Thoracic aorta (tissue), 2 donors: ENCODE measurements at regions not wholly inside any gene's neighbourhood (a gene's known extent, or its start where the extent isn't known, plus 50 kb on each side); places are given as distances from the start of the nearest gene placed in this dataset.

Experiments
- ATAC-seq: fragments of 150-250 bp; one replicate; pipeline ENCODE4 v1.8.0; 2017; ENCODE audit warnings: low read depth; ENCODE audit not compliant: insufficient number of reproducible peaks, low FRiP score
- DNase-seq: peaks from one replicate; pipeline ENCODE4 v3.0.0-alpha.2; 2020; ENCODE audit warnings: low spot score
- H3K27ac ChIP-seq, 2 donors: fragments of 200-600 bp; sonication (generic); 1 replicate in 1 of 2; 2 replicates in 1 of 2; pipeline ENCODE4 v1.5.1; 2016; ENCODE audit warnings: mild to moderate bottlenecking in 2 of 2, moderate library complexity in 2 of 2
- H3K27me3 ChIP-seq: fragments of 200-600 bp; sonication (generic); replicated peaks from 2 replicates; pipeline ENCODE4 v1.6.0; 2016; ENCODE audit warnings: mild to moderate bottlenecking; ENCODE audit not compliant: insufficient read depth
- H3K36me3 ChIP-seq: fragments of 200-600 bp; sonication (generic); one replicate; pipeline ENCODE4 v1.5.1; 2016
- H3K4me1 ChIP-seq, 2 donors: fragments of 200-600 bp; sonication (generic); 1 replicate in 1 of 2; 2 replicates in 1 of 2; pipeline versions ENCODE4 v1.5.1 to v1.6.0; 2016; ENCODE audit warnings: low read depth in 2 of 2, mild to moderate bottlenecking in 1 of 2; ENCODE audit not compliant: control insufficient read depth in 1 of 2
- H3K4me3 ChIP-seq: fragments of 200-600 bp; sonication (generic); 2 replicates; pipeline ENCODE4 v1.5.1; 2016; ENCODE audit warnings: mild to moderate bottlenecking
- H3K9me3 ChIP-seq: fragments of 200-600 bp; sonication (generic); 2 replicates; pipeline ENCODE4 v1.5.1; 2016
- TF ChIP-seq, protein P1 (sequence below): fragments of 200-600 bp; sonication (generic); IDR thresholded peaks from one replicate; pipeline ENCODE4 v1.5.1; 2019; ENCODE audit warnings: antibody characterized with exemption

DNA sequence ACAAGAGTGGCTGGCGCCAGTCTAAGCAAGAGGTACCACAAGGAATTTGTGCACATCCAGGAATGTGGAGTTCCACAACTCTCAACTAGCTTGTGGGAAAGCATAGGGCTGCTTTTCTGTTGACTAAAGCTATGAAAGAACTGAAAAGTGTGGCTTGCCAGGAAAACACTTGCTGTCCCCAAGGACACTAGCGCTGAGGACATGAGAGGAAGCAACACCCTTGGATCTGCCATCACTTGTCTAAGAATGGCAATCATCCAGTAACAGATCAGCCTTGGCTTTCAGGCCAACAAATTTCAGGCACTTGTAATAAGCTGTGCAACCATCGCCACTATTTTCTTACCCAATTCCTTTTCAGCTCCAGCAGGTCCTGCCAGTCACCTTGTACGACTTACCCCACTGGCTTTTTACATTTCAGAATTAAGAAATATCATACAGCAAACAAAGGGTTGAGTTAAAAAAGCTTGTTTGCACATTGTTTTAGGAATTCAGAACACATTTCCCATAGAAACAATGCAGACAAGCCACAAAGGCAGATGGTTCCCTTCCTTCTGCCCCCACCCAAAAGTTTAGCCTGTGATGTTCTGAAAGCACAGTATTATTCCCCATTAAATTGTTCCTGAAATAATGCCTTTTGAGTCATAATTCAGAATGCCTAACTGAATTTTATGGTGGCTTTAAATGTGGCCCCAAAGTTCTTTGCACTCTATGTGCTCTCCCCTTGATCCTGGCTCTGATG lies 57.9 kb upstream of the SSTR4 start:
- Histone ChIP-seq H3K9me3 (no peaks in the 10 kb centered on the region), H3K27ac (no peak overlapping the region), H3K27me3 (no peaks in the 10 kb centered on the region), H3K4me1 (no peaks in the 10 kb centered on the region), H3K36me3 (no peaks in the 10 kb centered on the region), H3K4me3 (no peak overlapping the region)
- no peak for DNase-seq
- TF ChIP-seq, protein P1, sequence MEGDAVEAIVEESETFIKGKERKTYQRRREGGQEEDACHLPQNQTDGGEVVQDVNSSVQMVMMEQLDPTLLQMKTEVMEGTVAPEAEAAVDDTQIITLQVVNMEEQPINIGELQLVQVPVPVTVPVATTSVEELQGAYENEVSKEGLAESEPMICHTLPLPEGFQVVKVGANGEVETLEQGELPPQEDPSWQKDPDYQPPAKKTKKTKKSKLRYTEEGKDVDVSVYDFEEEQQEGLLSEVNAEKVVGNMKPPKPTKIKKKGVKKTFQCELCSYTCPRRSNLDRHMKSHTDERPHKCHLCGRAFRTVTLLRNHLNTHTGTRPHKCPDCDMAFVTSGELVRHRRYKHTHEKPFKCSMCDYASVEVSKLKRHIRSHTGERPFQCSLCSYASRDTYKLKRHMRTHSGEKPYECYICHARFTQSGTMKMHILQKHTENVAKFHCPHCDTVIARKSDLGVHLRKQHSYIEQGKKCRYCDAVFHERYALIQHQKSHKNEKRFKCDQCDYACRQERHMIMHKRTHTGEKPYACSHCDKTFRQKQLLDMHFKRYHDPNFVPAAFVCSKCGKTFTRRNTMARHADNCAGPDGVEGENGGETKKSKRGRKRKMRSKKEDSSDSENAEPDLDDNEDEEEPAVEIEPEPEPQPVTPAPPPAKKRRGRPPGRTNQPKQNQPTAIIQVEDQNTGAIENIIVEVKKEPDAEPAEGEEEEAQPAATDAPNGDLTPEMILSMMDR = no peak
- no peak for ATAC-seq

DNA sequence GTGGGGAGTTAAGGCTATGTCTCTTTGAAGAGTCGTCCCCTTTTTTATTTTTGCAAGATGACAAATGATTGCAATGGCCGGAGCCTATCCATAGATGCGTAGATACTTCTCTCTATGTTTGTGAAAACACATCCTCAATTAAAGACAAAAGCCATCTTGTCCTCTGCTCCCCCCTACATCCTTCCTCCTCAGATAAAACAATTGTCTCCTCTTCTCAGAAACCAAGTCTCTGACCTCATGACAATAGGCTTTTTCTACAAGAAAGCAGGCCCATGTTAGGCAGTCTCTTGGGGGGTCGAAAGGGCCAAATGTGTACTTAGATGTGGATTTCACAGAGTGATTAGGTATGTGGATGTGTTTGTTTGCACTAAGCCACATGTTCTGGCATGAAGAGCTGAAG lies 51.1 kb upstream of the SSTR4 start:
- Histone ChIP-seq H3K4me1 (no peaks in the 10 kb centered on the region), H3K9me3 (no peaks in the 10 kb centered on the region), H3K27me3 (no peaks in the 10 kb centered on the region), H3K27ac (no peak overlapping the region), H3K36me3 (no peaks in the 10 kb centered on the region), H3K4me3 (no peak overlapping the region)
- ATAC-seq = no peak
- TF ChIP-seq, protein P1 = no peak
- DNase-seq = no peak

DNA sequence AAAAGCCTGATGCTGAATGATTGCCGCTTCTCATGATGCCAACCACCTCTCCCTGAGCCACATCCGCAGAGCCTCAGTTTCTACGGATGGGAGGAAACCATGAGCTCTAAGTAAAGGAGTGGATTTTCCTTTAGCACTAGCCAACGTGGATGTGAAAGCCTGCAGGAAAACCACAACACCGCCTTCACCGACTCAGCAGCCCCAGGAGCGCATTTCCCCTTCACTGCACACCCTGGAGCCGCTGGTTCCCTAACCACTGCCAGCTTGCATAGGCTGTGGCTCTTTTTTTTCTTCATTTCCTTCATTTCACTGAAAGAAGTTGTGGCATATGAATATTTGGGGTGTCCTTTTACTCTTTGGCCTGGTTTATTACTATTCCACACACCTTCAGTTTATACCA lies 50.5 kb upstream of the SSTR4 start:
- Histone ChIP-seq H3K9me3 (no peaks in the 10 kb centered on the region), H3K4me1 (no peaks in the 10 kb centered on the region), H3K27me3 (no peaks in the 10 kb centered on the region), H3K4me3 (no peak overlapping the region), H3K36me3 (no peaks in the 10 kb centered on the region), H3K27ac (no peak overlapping the region)
- ATAC-seq (no peak), DNase-seq (no peak)
- TF ChIP-seq, protein P1 = no peak

GRCh38 chr20:22985239-22985778 lies 49.8 kb upstream of the SSTR4 start:
- no peak overlapping the region for H3K4me3 ChIP-seq
- H3K27ac ChIP-seq = no peak overlapping the region
- no peaks in the 10 kb centered on the region for H3K4me1 ChIP-seq
- DNase-seq (no peak), ATAC-seq (no peak)
- H3K27me3 ChIP-seq = no peaks in the 10 kb centered on the region
- TF ChIP-seq, protein P1 = no peak
- no peaks in the 10 kb centered on the region for H3K9me3 ChIP-seq
- H3K36me3 ChIP-seq = no peaks in the 10 kb centered on the region
